GM19035 (cell line): ENCODE measurements at regions not wholly inside any gene's neighbourhood (a gene's known extent, or its start where the extent isn't known, plus 50 kb on each side); places are given as distances from the start of the nearest gene placed in this dataset.

Source experiments
- ATAC-seq: cut with Tn5 transposase; IDR thresholded peaks from one replicate; pipeline ENCODE4 v1.9.1; 2021; ENCODE audit not compliant: unreplicated experiment

DNA sequence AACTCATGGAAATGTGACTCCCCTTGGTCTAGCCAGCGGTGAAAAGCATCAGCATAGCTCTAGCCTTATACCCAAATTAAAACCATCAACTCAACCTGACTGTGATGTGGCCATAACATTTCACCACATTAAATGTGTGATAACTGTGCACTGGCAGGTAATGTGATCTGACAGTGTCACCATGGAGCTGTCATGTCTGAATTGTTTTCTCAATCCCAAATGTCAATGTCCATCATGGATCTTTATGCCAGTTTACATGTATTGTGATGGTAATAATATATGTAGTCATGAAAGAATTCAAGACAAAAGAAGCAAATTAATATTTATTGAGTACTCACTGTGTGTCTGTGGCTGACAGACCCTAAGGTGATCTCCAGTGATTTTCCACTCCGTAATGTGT lies 213.4 kb upstream of the EOMES start:
- no peak for ATAC-seq

DNA sequence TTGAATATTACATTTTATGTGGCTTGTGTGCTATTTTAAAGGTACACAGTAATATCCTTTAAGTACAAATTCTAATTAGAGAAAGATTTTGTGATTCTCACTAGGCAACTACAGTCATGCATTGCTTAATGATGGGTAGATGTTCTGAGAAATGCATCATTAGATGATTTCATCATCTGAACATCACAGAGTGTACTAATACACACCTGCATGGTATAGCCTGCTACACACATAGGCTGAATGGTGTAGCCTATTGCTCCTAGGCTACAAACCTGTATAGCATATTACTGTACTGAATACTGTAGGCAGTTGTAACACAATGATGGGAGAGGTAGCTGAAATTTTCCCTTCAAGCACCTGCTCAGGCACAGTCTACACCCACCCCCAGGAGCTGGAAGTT lies 217.4 kb upstream of the EOMES start:
- ATAC-seq = no peak

DNA sequence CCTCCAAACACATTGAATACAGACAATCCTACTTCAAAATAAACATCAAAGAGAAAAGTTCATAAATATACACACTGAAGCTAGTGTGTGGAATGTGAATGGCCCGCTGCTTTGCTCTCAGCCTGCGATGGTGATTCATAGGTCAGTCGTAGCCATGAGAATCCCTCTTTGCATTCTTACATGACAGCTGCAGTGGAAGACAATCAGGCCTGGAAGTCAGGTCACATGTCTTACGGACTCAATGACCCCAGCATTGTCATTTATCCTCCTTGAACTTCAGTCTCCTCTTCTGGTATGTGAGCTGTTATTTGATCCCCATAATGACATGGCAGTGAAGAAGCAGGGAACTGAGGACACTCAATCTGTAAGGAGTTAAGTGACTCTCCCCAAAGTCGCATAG lies 217.8 kb upstream of the EOMES start:
- no peak for ATAC-seq

DNA sequence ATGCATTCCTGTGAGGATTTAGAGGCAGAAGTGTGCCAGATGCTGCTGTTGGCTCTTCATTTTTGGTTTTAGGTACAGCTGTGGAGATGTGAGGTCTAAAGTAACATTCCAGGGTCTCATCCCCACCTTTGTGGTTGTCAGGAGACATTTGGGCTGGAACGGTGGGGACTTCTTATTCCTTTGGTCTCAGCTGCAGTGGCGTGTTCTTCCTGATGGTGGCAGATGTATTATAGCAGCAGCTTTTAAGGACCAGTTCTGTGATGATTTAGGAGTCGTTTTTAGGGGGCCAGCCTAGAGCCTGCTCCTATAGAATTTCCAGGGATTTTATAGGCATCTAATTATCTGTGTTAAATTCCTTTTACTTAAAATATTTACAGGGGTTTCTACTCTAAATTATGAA lies 221.0 kb upstream of the EOMES start:
- no peak for ATAC-seq

DNA sequence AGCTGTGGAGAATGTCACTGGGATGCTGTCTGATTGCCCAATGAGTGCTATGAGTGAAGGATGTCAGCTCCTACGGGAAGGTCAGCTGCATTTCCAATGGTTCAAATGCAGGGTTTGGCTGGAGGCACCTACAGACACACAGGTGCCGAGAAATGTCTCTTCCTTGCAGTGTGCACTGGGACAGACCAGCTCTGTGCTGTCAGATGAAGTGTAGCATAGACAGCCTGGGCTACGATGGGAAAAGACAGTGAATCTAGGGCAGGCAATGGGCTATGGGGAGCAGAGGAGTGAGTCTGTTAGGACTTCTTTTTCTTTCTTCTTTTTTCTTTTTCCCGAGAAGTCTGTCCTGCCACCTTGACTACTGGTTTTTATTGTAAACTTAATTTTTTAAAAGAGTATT lies 223.1 kb upstream of the EOMES start:
- ATAC-seq = no peak

DNA sequence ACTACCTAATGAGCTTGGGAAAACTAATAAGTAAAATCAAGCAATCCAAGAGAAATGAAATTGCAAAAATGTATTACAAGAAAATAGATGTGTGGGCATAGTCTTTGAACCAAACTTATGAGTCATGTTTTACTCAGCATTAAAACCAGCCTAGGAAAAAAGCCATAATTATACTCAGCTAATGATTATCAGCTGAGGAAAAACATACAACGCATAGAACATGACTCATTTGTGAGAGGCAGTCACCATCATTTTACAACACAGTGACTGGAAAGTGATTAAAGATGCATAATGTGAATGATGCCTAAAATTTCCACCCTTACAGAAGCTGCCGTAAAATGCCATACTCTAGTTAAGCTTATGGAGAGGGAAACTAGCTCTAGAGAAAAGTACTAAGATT lies 238.0 kb upstream of the EOMES start:
- no peak for ATAC-seq

DNA sequence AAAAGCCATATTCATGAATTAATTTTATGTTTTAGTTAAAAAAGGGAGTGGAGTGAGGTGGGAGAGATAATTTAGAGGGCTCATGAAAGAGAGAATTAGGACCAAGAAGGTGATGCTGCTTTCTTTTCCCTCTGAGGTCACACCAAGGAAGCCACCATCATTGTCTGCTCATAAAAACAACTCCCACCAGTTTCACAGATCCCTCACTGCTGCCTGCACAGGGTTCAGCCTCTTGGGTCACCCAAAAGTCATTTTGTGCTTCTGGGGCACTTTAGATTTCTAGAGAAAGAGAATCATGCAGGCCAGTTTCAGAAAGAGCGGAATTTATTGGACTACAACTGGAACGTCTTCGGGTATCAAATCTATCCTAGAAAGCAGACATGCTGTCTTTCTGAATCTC lies 241.4 kb upstream of the EOMES start:
- no peak for ATAC-seq

DNA sequence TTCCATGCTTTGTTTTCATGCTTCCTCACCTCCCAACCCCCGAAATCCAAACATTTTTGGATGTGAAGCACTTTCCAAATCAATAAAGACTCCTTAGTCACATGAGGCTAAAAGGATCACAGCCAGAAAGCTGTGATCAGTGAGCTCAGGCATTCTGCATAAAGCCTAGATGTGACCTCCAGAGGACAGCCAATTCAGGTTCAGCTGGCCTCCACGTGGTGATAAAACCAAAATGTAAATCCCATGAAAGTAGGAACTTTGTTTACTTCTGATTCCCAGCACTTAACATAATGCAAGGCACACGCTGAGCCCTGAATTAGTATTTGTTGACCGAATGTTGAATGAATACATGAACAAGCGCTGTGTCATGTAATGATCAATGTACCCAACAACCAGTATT lies 249.5 kb upstream of the EOMES start:
- ATAC-seq = no peak

DNA sequence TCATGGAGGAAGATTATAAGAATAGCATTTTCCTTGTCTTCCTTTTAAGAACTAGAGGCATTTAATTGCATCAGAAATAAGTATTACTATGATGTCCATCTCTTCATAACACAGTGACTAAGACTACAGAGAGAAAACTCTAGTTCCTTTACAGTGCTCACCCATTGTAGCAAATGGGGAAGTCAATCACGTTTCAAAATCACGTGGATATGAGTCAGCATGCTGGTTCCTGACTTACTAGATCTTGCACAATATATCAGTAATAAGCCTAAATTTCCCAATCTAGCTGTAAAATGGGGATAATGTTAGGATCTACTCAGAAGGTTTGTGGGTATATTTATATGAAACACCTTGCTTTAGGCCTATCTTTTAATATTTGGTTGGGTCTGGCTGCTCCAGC lies 254.8 kb upstream of the EOMES start:
- ATAC-seq = no peak

DNA sequence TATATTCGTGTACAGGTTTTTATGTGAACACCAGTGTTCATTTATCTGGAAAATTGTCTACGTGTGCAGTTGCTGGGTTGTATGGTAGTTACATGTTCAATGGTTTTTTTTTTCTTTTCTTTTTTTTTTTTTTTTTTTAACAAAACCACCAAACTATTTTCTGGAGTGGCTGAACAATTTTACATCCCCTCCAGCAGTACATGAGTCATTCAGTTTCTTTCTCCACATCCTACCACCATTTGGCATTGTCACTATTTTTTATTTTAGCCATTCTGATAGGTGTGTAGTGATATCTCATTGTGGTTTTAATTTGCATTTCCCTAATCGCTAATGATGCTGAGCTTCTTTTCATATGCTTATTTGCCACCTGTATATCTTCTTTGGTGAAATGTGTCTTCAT lies 256.3 kb upstream of the EOMES start:
- ATAC-seq = no peak

DNA sequence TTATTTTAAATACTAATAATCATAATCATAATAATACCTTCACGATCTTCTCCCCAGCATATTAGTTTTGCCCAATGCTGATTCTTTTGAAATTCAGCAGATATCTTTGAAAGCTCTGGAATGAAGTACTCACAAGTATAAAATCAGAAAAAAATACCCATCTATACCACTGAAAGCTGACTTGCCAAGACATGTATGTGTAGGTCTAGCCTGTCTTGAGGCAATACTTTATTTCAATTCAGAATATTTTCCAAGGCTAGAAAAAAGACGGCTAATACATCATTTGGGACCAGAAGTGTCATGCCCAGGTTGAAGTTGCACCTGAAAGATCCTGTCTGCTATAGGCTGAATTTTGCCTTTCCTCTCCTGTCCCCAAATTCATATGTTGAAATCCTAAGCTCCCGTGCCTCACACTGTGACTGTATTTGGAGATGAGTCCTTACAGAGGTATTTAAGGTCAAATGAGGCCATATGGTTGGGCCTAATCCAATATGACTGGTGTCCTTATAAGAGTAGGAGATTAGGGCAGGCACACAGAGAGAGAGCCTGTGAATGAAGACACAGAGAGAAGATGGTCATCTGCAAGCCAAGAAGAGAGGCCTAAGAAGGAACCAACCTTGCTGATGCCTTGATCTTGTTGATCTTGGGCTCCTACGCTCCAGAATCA lies 255.9 kb upstream of the CMC1 start:
- ATAC-seq = no peak

DNA sequence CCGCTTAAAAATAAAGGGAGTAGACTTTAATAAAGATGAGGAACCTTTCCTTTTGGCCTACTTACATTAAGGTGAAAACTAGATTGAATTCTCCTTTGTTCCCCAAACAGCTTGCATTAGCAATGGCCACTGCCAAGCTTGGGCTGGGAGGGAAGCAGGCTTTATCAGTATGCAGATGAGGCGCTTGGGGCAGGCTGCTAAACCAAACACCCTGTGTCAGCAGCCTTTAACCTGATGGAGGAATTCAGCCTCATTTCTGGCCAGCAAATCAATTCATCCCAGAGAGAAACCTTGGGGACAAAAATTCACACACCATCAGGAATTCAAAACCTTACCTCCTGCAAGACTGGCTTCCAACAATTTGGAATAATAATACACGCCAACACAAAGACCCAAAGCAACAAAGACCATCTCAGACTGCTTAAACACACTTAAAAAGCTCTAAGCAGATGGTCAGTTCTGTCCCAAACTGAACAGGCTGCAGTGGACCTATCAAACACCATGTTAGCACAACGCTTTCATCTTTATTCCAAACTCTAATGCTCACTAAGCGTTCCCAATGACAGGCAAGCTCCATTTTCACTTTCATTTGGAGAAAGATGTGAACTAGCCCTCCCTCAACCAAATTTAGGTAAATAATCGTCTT lies 255.1 kb upstream of the CMC1 start:
- ATAC-seq = no peak

DNA sequence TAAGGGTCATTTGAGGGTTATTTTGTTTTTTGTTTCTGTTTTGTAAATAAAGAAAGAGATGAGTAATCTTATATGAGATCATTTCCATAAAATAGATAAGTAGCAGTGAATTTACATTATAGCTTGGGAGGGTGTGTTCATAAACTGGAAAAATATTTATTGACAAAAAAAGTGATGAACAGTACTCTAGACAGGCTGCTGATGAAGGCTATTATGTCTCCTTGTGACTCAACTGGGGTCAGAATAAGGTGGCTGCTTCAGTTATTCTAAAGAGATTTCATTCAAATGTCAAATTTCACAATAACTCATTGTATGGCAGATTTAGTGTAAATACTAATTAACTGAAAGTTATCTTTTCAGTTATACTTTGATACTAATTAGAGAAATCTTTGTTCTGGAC lies 251.1 kb upstream of the CMC1 start:
- no peak for ATAC-seq

DNA sequence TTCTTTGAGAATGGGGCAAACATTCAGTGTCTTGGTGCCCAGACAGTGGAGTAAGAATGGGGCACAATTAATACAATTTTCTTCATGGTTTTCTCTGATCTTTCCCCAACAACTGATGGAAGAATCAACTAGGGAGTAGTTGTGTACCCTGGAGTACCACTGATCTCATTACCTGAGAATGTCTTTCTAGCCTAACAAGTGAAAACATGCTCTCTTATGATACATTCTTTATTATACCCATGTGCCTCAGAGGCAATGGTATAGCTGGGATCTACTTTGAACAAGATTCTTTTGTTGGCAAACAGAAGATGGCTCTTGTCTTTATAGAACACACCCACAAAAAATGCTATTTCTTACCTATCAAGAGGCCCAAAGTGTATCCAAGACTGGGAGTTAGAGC lies 250.6 kb upstream of the CMC1 start:
- ATAC-seq = no peak

DNA sequence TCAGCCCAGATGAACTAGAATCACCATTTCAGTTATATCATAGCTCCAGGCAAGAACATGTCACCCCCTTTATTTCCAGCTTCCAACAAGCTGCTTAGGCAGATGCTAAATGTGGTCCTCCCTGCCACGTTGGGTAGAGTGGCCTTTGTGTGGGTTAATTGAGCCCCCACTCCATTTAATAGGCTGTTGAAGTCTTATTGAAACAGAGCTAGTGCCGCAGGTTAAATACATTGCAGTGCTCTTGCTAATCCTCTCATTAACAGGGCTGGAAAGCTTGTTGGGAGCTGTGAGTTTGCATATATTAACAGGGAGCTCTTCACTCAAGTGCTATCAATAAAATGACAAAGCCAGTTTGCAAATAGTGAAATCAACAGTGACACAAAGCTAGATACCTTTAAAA lies 248.4 kb upstream of the CMC1 start:
- ATAC-seq = no peak

DNA sequence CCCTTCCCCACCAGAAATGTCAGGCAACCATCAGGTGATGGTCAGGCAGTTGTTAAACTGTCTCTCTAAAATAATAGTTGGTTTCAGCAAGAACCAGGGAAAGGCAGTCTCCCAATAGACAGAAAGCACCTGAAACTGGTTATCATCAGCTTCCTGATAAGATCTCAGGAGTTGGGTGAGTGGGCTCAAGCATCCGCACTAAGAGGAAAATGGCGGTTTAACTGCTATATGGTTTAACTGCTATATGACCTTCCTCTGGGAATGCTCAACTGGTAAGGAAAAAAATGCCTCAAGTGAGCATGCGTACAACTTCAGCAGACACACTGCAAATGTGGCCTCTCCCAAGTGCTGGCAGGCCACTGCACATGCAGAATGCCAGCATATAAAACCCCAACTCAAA lies 240.8 kb upstream of the CMC1 start:
- ATAC-seq = no peak

DNA sequence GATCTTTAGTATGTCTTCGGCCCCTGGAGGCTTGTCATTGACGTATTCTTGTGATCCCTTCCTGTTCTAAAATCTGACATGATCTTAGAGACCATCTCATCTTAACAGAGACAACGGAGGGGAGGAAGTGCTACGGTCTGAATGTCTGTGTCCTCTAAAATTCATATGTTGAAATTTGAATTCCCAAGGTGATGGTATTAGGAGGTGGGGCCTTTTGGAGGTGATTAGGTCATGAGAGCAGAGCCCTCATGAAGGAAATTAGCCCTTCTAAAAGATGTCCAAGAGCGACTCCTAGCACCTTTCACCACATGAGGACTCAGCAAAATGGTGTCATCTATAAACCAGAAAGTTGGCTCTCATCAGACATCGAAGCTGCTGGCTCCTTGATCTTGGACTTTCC lies 233.2 kb upstream of the CMC1 start:
- no peak for ATAC-seq

DNA sequence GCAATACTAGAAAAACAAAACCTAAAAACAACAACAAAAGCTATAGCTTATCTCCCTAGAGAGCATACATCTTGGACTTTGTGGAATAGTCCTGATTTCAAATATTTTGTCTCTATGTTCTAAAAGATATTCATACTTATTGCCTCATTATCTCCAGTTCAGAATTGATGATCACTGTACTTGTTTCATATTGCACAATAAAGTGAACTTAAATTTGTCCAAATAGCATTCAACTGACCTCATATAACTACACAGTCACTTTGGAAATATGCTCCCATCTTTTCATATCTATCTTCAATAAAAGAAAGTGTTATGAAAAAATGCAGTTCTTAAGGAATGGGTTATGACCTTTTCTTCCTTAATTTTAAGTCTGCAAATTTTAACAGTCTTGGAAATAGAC lies 228.6 kb upstream of the CMC1 start:
- ATAC-seq = no peak

DNA sequence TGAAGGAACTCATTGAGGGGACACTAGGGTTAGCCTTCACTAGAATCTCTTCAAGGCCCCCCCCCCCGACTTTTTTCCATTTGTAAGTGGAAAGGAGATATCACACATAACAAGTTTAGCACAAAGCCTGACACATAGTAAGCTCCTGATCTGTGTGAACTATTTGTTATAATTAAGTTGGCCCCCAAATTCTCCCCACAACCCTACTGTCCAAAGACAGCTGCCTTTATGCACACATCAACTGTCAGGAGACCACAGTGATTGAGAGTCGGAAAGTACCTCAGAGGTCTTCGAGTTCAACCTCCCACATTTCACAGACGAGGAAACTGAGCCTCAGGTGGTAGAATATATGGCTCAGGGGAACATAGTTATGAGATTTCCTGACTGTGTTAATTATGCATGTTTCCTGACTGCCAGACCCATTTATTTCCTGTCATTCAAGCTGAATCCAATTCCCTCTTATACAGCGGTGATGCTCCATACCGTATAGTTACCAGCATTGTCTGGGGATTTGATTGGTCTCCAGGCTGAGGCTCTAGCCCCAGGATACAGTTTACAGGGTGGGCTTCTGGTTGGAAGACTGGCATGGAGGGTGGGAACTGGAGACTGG lies 227.4 kb upstream of the CMC1 start:
- no peak for ATAC-seq

DNA sequence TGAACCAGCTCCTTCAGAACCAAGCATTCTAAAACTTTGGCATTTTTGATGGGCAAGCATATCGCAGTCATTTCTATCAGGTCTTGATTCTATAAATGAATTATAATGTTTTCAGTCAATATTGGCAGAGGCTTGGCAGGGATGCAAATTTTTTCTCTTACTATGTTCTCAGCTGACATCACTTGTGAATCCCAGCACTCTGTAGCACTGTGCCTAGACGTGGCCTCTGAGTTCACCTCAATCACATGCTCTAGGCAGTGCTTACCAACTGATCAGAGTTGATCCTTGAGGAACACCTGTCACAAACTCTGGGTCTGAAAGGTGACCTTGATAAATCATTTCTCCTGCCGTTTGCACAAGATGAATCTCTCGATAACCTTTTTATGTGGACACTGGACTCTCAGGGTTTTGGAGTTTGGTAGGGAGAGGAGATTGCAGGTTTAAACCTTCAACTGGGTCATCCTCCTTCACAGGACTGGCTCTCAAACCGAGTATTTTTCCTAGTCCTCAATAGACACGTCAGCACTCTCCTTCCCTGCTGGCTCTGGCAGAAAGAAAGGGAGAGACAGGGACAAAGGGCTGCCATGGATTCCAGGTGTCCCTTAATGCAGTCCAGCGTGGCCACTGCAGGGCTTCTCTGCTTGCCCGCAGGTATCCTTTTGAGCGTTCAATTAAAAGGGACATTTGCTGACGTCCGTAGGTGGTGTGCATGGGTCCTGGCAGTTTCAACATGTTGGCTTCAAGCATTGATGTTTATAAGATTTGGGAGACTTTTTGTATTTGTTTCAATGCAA lies 222.3 kb upstream of the CMC1 start:
- ATAC-seq = no peak

DNA sequence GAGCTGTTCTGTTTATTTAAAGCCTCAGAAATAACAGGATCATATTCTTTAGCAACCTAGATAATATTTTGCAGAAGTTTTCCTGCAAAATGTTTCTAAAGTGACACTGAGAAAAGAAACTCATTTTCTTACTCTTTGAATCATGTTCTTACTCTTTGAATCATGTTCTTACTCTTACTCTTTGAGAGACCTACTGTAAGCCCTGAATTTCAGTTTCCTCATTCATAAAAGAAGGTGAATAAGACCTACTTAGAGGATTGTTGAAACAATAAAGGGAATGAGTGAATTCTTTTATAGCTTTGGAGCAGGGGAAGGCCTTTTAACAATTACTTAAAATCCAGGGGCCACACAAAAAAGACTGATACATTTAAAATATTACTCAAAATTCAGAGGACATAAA lies 221.7 kb upstream of the CMC1 start:
- no peak for ATAC-seq

DNA sequence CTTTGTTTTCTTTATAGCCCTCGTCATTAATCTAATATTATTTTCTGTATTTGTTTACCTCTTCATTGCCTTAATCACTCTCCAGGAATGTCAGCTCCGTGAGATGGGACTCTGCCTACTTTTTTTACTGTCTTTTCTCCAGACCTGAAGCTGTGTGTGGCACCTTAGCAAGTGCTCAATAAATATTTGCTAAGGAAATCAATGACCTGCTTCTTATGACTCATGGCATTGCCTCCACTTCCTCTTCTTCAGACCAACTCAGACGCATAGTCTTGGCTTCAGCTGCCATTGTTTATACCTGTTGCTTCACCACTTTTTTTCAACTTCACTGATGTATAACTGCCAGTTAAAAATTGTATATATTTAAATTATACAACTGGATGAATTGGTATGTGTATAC lies 218.5 kb upstream of the CMC1 start:
- ATAC-seq = no peak
